Occipital lobe (tissue), 1 donor: ENCODE measurements at regions not wholly inside any gene's neighbourhood (a gene's known extent, or its start where the extent isn't known, plus 50 kb on each side); places are given as distances from the start of the nearest gene placed in this dataset.

ENCODE experiments used
- DNase-seq: peaks from one replicate; lab custom pipeline; 2025; lab: John Stamatoyannopoulos, UW

- DNase-seq: no peak
These were observed 116.1 kb upstream of the SH3BP4 start for GRCh38 chr2:234835738-234836137.

GRCh38 chr2:234834228-234834923, 117.4 kb upstream of the SH3BP4 start:
- DNase-seq: no peak

GRCh38 chr2:234830853-234831252, 121.0 kb upstream of the SH3BP4 start:
- no peak for DNase-seq

- DNase-seq: no peak
These were observed 122.8 kb upstream of the SH3BP4 start for GRCh38 chr2:234829074-234829455.

DNA sequence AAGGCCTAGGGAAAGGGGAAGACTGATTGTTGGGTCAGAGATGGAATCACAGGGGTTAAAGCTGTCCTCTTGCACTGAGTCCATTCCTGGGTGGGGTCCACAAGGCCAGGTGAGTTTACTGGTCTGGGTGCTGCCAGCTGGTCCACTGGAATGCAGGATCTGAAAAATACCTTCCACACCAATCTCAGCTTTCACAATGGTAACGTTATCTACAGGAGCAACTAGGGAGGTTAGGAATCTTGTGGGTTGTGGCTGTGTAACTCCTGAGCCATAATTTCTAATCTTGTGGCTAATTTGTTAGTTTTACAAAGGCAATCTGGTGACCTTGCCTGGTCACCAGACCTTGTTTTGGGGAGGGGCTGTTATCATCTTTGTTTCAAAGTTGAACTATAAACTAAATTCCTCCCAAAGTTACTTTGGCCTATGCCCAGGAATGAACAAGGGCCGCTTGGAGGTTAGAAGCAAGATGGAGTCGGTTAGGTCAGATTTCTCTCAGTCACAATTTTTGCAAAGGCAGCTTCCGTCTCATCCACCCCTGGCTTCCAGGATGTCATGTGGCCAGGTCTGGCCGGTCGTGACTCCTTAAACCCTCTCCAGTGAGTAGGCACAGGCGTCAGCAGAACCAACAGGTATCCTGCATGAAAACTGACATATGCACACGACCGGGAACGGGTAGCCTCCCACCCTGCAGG, 123.3 kb upstream of the SH3BP4 start:
- no peak for DNase-seq

DNA sequence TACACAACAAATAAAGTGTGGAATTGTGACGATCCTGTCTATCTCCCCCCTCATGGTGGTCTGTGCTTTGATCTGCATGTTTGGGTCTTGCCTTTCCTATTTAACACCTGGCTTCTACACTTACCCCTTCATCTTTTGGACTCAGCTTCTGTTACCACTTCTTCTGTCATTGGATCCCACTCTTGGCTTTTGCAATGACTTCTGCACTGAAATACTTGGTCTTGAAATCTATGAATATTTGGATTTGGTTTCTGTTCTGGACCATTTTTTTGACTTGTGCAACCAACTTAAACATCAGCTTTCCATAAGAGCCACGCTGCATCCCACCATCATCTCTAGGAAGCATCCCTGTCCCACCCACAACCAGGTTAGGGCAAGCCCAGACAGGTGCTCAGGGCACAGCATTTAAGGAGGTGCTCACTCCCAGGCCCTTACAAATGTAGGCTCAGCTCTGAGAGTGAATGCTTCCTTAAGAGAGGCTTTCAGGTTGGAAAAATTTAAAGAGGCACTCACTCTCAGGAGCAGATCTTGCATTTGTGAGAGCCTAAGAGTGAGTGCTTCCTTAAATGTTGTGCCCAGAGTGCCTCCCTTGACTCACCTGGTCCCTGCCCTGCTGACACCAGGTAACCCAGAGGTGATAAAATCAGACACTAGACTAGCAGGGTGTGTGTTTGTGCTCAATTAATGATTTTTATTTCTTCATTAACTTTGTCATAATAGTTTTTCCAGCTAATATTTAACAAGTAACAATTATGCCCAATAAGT, 124.5 kb upstream of the SH3BP4 start:
- no peak for DNase-seq

GRCh38 chr2:234826681-234827080, 125.1 kb upstream of the SH3BP4 start:
- no peak for DNase-seq

DNA sequence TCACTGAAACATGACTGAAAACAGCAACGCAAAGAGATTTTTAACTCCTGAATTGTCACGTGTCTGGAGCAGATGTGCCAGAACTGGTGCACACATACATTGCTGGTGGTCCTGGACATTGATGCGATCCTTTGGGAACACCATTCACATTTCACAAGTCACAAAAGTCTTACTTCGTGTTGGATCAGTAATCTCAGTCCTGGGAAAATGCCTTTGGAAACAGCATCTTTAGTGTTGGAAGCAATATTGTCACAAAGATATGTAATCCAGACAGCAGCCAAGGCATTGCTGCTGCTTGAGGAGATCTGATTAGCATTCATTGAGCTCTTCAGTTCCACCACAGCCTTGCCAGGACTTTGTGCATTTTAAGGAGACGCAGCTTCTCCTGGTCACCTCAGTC, 126.2 kb upstream of the SH3BP4 start:
- DNase-seq: no peak

- no peak for DNase-seq
These were observed 127.9 kb upstream of the SH3BP4 start for GRCh38 chr2:234823877-234824376.

GRCh38 chr2:234823196-234823876, 128.5 kb upstream of the SH3BP4 start:
- no peak for DNase-seq

- no peak for DNase-seq
These were observed 129.8 kb upstream of the SH3BP4 start for GRCh38 chr2:234821946-234822475.

DNA sequence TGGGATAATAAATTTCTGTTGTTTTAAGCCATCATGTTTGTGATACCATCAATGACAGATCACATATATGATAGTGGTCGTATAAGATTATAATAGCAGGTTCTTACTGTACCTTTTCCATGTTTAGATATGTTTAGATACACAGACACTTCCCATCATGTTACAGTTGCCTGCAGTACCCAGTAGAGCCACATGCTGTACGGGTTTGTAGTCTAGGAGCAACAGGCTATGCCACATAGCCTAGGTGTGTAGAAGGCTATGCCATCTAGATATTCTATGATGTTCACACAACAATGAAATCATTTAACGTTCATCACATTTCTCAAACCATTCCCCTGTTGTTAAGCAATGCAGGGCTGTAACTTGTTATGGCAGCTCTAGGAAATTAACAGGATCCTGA, 132.9 kb upstream of the SH3BP4 start:
- DNase-seq: no peak

DNA sequence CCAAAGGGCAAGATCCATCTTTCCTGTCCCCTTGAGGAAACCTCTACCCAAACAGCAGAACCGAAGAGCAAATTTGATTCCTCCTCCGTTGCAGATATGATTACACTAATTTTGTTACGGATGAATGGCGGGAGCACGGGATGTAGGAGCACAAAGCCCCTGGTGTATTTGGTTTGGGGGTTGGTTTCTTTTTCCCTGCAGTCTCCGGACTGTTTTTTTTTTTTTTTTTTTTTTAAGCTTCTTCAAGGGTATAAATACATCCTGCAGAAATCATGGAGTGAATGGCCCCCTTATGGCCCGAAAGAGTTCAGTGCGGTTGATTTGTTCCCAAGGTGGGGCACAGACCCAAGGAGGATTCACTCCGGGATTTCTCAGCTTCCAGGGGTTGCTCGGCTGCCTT, 135.3 kb upstream of the SH3BP4 start:
- no peak for DNase-seq

GRCh38 chr2:234816056-234816455, 135.8 kb upstream of the SH3BP4 start:
- DNase-seq: no peak

GRCh38 chr2:234814374-234814773, 137.4 kb upstream of the SH3BP4 start:
- no peak for DNase-seq

DNA sequence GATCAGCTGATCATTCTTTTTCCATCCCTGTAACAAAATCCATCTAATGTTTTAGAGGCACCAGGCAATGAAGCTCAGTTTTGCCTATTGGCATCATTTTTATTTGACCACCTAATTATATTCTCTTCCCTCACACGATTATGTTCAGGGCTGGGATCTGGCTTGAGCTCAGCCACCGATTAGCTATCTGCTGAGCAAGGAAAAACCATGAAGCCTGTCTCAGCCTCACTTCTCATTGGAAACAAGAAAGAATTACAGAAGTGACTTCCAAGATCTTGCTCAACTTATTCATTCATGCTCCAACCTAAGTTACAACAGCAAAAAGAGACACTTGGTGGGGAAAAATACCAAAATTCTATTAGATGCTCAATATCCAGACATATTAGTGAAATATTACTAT, 139.0 kb upstream of the SH3BP4 start:
- DNase-seq: no peak

GRCh38 chr2:234808907-234809306, 142.9 kb upstream of the SH3BP4 start:
- no peak for DNase-seq

- no peak for DNase-seq
These were observed 145.0 kb upstream of the SH3BP4 start for GRCh38 chr2:234806818-234807217.

GRCh38 chr2:234805836-234806235, 146.0 kb upstream of the SH3BP4 start:
- no peak for DNase-seq

- DNase-seq: no peak
These were observed 147.1 kb upstream of the SH3BP4 start for GRCh38 chr2:234804704-234805103.

DNA sequence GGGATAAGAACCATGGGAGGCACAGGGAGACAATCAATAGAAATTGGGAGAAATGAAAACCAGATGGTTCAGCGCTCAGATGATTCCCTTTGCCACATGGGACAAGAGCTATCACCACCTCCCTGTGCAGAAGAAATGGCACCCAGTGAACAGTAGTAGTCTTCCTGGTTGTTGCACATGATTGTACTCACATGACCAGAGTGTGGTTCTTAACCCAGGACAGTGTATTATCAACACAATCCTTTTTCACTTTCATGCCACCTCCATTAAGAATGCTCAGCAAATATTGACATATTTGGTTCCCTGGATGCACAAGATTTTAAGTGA, 149.0 kb upstream of the SH3BP4 start:
- DNase-seq: no peak
